ENCODE measurements at regions not wholly inside any gene's neighbourhood (a gene's known extent, or its start where the extent isn't known, plus 50 kb on each side); places are given as distances from the start of the nearest gene placed in this dataset.

DNA sequence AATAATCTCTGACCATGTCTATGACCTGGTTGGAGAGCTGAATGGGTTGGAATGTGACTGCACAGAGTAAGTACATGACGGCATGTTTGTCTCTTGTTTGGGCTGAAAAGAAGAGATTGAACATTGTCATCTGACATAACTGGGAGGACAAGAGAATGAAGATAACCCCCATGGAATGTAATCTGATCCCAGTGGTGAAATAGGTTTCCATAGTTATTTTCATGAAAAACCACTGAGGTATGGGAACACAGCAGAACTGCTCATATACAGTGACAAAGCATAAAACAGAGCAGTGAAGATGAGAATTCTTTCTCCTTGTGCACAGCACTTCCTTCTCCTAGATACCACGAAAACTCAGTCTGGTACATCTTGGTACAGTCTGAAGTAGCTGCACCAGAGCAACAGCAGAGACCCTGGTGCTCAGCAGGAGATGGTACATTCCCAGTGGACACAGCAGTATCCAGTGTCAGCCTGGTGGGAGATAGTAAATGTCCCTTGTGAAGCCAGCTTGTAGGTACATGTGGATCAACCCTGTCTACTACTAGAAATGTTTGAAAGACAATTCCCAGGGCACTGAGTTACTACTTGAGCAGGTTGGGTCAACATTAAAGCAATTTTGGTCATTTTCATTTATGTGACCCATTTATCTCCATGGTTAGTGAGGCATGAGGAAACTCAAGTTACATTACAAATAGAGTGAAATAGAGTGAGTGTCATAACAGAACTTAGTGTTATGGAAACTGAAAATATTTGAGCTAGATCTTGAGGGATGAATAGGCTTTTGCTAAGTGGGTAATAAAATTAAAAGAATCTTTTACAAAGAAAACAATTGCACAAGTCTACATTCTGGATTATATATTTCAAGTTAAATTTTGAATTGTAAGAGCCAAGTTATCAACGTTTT is 178.3 kb downstream of the SUCNR1 start:
- no peaks in the 10 kb centered on the region for H3K36me3 Mint-ChIP-seq (ENCODE audit: insufficient read depth, unreplicated experiment)
- no peak overlapping the region for H3K27ac Mint-ChIP-seq (ENCODE audit: unreplicated experiment)
- intact Hi-C loops (cut with micrococcal nuclease; ENCODE audit: unreplicated experiment): no loop called here

DNA sequence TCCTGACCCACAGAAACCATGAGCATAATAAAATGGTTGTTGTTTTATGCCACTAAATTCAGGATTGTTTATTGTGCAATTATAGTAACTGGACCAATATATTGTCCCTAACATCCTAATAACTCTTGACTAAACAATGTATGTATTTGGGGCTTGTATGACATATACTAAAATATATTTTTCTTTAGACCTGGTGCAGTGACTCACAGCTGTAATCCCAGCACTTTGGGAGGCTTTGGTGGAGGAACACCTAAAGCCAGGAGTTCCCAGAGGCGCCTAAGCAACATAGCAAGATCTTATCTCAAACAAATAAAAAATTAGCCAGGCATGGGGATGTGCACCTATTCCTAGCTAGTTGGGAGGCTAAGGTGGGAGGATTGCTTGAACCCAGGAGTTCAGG is 180.4 kb downstream of the SUCNR1 start:
- H3K36me3 Mint-ChIP-seq (ENCODE audit: insufficient read depth, unreplicated experiment): no peaks in the 10 kb centered on the region
- TF ChIP-seq CTCF (IDR thresholded peaks at IDR 0.05; ENCODE audit: unreplicated experiment): no peak
- DNase-seq: no peak
- H3K9me3 Mint-ChIP-seq (ENCODE audit: low read depth, unreplicated experiment): no peaks in the 10 kb centered on the region
- no TSS peak for BruUV-seq (replicated peaks)
- CTCF ChIA-PET: no interaction called here
- no peak overlapping the region for H3K4me3 Mint-ChIP-seq (ENCODE audit: low read depth, unreplicated experiment)
- no peaks in the 10 kb centered on the region for H3K27me3 Mint-ChIP-seq (ENCODE audit: unreplicated experiment)
- intact Hi-C loops (cut with micrococcal nuclease; ENCODE audit: unreplicated experiment): no loop called here
- no peak overlapping the region for H3K27ac Mint-ChIP-seq (ENCODE audit: unreplicated experiment)
- peaks cover 10% of the 10 kb centered on the region for H3K4me1 Mint-ChIP-seq (ENCODE audit: low read depth, unreplicated experiment)

More for the DNA sequence above, 178.3 kb downstream of the SUCNR1 start:
- CTCF ChIA-PET: interaction anchor here (0.5 to 0.6 kb wide), 2 partner anchors 13 to 29 kb away, joined by 3 read pairs; no protein-coding TSS in a partner anchor
- Mint-ChIP-seq H3K4me1 (ENCODE audit: low read depth, unreplicated experiment) (peaks cover 8% of the 10 kb centered on the region), H3K4me3 (ENCODE audit: low read depth, unreplicated experiment) (no peak overlapping the region), H3K27me3 (ENCODE audit: unreplicated experiment) (no peaks in the 10 kb centered on the region), H3K9me3 (ENCODE audit: low read depth, unreplicated experiment) (no peaks in the 10 kb centered on the region)
- no TSS peak for BruUV-seq (replicated peaks)
- TF ChIP-seq CTCF (IDR thresholded peaks at IDR 0.05; ENCODE audit: unreplicated experiment): no peak
- DNase-seq: no peak

GRCh38 chr3:152054315-152054714 is 180.9 kb downstream of the SUCNR1 start:
- H3K36me3 Mint-ChIP-seq (ENCODE audit: insufficient read depth, unreplicated experiment): no peaks in the 10 kb centered on the region
- no peak for DNase-seq
- no TSS peak for BruUV-seq (replicated peaks)
- H3K4me3 Mint-ChIP-seq (ENCODE audit: low read depth, unreplicated experiment): no peak overlapping the region
- CTCF ChIA-PET: no interaction called here
- H3K9me3 Mint-ChIP-seq (ENCODE audit: low read depth, unreplicated experiment): no peaks in the 10 kb centered on the region
- no peak for TF ChIP-seq CTCF (IDR thresholded peaks at IDR 0.05; ENCODE audit: unreplicated experiment)
- no peak overlapping the region for H3K27ac Mint-ChIP-seq (ENCODE audit: unreplicated experiment)
- H3K4me1 Mint-ChIP-seq (ENCODE audit: low read depth, unreplicated experiment): peaks cover 10% of the 10 kb centered on the region
- intact Hi-C loops (cut with micrococcal nuclease; ENCODE audit: unreplicated experiment): no loop called here
- H3K27me3 Mint-ChIP-seq (ENCODE audit: unreplicated experiment): no peaks in the 10 kb centered on the region

- H3K27ac Mint-ChIP-seq (ENCODE audit: unreplicated experiment): no peak overlapping the region
- TF ChIP-seq CTCF (IDR thresholded peaks at IDR 0.05; ENCODE audit: unreplicated experiment): no peak
- BruUV-seq (replicated peaks): no TSS peak
- no peaks in the 10 kb centered on the region for H3K36me3 Mint-ChIP-seq (ENCODE audit: insufficient read depth, unreplicated experiment)
- H3K4me1 Mint-ChIP-seq (ENCODE audit: low read depth, unreplicated experiment): peaks cover 10% of the 10 kb centered on the region
- CTCF ChIA-PET: interaction anchor here (0.6 to 1.9 kb wide), 3 partner anchors 10 to 388 kb away, joined by 5 read pairs; no protein-coding TSS in a partner anchor
- H3K27me3 Mint-ChIP-seq (ENCODE audit: unreplicated experiment): no peaks in the 10 kb centered on the region
- no peaks in the 10 kb centered on the region for H3K9me3 Mint-ChIP-seq (ENCODE audit: low read depth, unreplicated experiment)
- no peak overlapping the region for H3K4me3 Mint-ChIP-seq (ENCODE audit: low read depth, unreplicated experiment)
- intact Hi-C loops (cut with micrococcal nuclease; ENCODE audit: unreplicated experiment): no loop called here
- no peak for DNase-seq
Observed at GRCh38 chr3:152056073-152056472, 182.6 kb downstream of the SUCNR1 start.
